Spleen (tissue), 11 donors: ENCODE measurements at regions not wholly inside any gene's neighbourhood (a gene's known extent, or its start where the extent isn't known, plus 50 kb on each side); places are given as distances from the start of the nearest gene placed in this dataset.

Experiments
- DNase-seq: peaks from one replicate; pipeline ENCODE4 v3.0.0-alpha.2; 2020
- H3K27ac ChIP-seq, 8 donors: fragments of 200-600 bp; sonication (generic) in 7 of 8; 1 replicate in 4 of 8; 2 replicates in 4 of 8; pipeline versions ENCODE4 v1.5.0 to v1.8.0; 2016 to 2021; ENCODE audit warnings: inconsistent platforms in 4 of 8, mild to moderate bottlenecking in 4 of 8, moderate library complexity in 1 of 8
- H3K27me3 ChIP-seq, 7 donors: fragments of 200-600 bp; sonication (generic) in 6 of 7; replicated peaks in 1 of 7; 1 replicate in 4 of 7; 2 replicates in 3 of 7; pipeline versions ENCODE4 v1.5.0 to v1.8.0; 2016 to 2021; ENCODE audit warnings: inconsistent platforms in 3 of 7, mild to moderate bottlenecking in 1 of 7
- H3K36me3 ChIP-seq, 6 donors: fragments of 200-600 bp; sonication (generic) in 5 of 6; 1 replicate in 4 of 6; 2 replicates in 2 of 6; pipeline versions ENCODE4 v1.5.0 to v1.8.0; 2016 to 2021; ENCODE audit warnings: inconsistent platforms in 2 of 6
- H3K4me1 ChIP-seq, 6 donors: fragments of 200-600 bp; sonication (generic) in 5 of 6; 1 replicate in 3 of 6; 2 replicates in 3 of 6; pipeline versions ENCODE4 v1.5.0 to v1.8.0; 2016 to 2021; ENCODE audit warnings: inconsistent platforms in 3 of 6
- H3K4me3 ChIP-seq, 8 donors: fragments of 200-600 bp; sonication (generic) in 7 of 8; 1 replicate in 4 of 8; 2 replicates in 4 of 8; pipeline versions ENCODE4 v1.5.0 to v1.8.0; 2016 to 2021; ENCODE audit warnings: inconsistent platforms in 4 of 8, mild to moderate bottlenecking in 4 of 8, moderate library complexity in 2 of 8
- H3K9me3 ChIP-seq, 8 donors: fragments of 200-600 bp; sonication (generic) in 7 of 8; 1 replicate in 4 of 8; 2 replicates in 4 of 8; pipeline versions ENCODE4 v1.5.0 to v1.8.0; 2016 to 2021; ENCODE audit warnings: inconsistent platforms in 4 of 8
- POLR2A ChIP-seq, 3 donors: fragments of 450-650 bp; IDR thresholded peaks; one replicate each; pipeline ENCODE4 v1.5.1; 2017; ENCODE audit warnings: antibody characterized with exemption in 3 of 3, mild to moderate bottlenecking in 1 of 3
- POLR2AphosphoS5 ChIP-seq, 3 donors: sonication (generic); formaldehyde crosslinking; IDR thresholded peaks; one replicate each; pipeline ENCODE4 v1.5.1; 2017; ENCODE audit warnings: antibody characterized with exemption in 3 of 3
- WGBS, 5 donors: extraction: QIAGEN DNeasy Blood & Tissue Kit in 3 of 5; methylation state at CpG; one replicate each; pipeline versions ENCODE4 v1.1.5 to v1.1.7; 2013 to 2018; 5-methylcytosine and 5-hydroxymethylcytosine counted together
- intact Hi-C: fragments of 100-400 bp; cut with DNase I; formaldehyde crosslinking; loops from one replicate; pipeline ENCODE4 v1.15.0; 2023; ENCODE audit warnings: low total_unique reads
- TF ChIP-seq, protein P1 (sequence below), 11 experiments: fragments of 200-600 bp in 7 of 11; fragments of 450-650 bp in 4 of 11; sonication (generic) in 4 of 11; IDR thresholded peaks in 8 of 11; conservative IDR thresholded peaks in 3 of 11; 1 replicate in 7 of 11; 2 replicates in 4 of 11; pipeline versions ENCODE4 v1.4.0 to v1.8.0; 2016 to 2021; ENCODE audit warnings: antibody characterized with exemption in 11 of 11, inconsistent platforms in 4 of 11, mild to moderate bottlenecking in 1 of 11
- donor health status: healthy with polysubstance abuse.
- donor health status: DM: no; HTN: no; CAD: no; lungs with moderate emphysema.
- donor health status: DM: no; HTN: no; CAD: no.
- donor health status: Bipolar disorder and iron deficiency.
- donor health status: healthy.
- donor health status: DM: no; HTN: no; CAD: no.
- donor health status: DM: yes; HTN: yes; CAD: no.

DNA sequence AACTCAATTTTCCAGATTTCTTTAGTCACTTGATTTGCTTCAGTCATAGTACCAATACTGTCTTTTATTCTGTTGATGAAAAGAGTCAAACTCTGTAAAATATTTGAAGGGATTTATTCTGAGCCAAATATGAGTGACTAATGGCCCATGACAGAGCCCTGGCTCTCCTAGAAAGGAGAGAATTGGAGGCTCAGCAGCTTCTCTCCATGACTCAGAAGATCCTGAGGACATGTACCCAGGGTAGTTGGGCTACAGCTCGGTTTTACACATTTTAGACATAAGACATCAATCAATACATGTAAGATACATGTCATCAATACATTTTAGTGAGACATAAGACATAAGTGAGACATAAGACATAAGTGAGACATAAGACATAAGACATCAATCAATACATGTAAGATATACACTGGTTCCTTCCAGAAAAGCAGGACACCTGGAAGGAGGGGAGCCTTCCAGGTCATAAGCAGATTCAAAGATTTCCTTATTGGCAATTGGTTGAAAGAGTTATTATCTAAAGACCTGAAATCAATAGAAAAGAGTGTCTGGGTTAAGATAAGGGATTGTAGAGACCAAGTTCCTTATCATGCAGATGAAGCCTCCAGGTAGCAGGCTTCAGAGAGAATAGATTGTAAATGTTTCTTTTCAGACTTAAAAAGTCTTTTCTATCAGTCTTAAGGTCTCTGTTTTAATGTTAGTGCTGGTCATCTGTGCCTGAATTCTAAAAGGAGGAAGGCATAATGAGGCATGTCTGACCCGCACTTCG, 179.8 kb upstream of the RFC3 start:
- Histone ChIP-seq H3K9me3 (no peaks in the 10 kb centered on the region), H3K27me3 (no peaks in the 10 kb centered on the region), H3K4me3 (no peak overlapping the region), H3K4me1 (peaks cover 0 to 16% (median 5%) of the 10 kb centered on the region in 6 donors), H3K36me3 (no peaks in the 10 kb centered on the region), H3K27ac (no peak overlapping the region)
- WGBS, 5 donors = 87 to 94% (median 91%) methylated on average over 3 of the region's 3 CpGs
- DNase-seq = no peak
- intact Hi-C loops = no loop called here
- TF ChIP-seq POLR2A (IDR thresholded peaks at IDR 0.05) (no peak), POLR2AphosphoS5 (IDR thresholded peaks at IDR 0.05) (no peak)
- TF ChIP-seq, protein P1, sequence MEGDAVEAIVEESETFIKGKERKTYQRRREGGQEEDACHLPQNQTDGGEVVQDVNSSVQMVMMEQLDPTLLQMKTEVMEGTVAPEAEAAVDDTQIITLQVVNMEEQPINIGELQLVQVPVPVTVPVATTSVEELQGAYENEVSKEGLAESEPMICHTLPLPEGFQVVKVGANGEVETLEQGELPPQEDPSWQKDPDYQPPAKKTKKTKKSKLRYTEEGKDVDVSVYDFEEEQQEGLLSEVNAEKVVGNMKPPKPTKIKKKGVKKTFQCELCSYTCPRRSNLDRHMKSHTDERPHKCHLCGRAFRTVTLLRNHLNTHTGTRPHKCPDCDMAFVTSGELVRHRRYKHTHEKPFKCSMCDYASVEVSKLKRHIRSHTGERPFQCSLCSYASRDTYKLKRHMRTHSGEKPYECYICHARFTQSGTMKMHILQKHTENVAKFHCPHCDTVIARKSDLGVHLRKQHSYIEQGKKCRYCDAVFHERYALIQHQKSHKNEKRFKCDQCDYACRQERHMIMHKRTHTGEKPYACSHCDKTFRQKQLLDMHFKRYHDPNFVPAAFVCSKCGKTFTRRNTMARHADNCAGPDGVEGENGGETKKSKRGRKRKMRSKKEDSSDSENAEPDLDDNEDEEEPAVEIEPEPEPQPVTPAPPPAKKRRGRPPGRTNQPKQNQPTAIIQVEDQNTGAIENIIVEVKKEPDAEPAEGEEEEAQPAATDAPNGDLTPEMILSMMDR (IDR thresholded peaks at IDR 0.05 in 8 of 11, conservative IDR thresholded peaks at IDR 0.05 in 3 of 11) = no peak

GRCh38 chr13:33639158-33639557, 178.8 kb upstream of the RFC3 start:
- DNase-seq = no peak
- TF ChIP-seq, protein P1 (IDR thresholded peaks at IDR 0.05 in 8 of 11, conservative IDR thresholded peaks at IDR 0.05 in 3 of 11) = no peak
- TF ChIP-seq POLR2A (IDR thresholded peaks at IDR 0.05) = no peak
- TF ChIP-seq POLR2AphosphoS5 (IDR thresholded peaks at IDR 0.05) = no peak
- Histone ChIP-seq H3K27me3 (no peaks in the 10 kb centered on the region), H3K27ac (no peak overlapping the region), H3K9me3 (no peaks in the 10 kb centered on the region), H3K4me1 (peaks cover 5 to 26% (median 13%) of the 10 kb centered on the region in 6 donors), H3K4me3 (no peak overlapping the region), H3K36me3 (no peaks in the 10 kb centered on the region)
- WGBS, 5 donors = 51 to 69% (median 59%) methylated on average over 3 of the region's 3 CpGs
- intact Hi-C loops = no loop called here

DNA sequence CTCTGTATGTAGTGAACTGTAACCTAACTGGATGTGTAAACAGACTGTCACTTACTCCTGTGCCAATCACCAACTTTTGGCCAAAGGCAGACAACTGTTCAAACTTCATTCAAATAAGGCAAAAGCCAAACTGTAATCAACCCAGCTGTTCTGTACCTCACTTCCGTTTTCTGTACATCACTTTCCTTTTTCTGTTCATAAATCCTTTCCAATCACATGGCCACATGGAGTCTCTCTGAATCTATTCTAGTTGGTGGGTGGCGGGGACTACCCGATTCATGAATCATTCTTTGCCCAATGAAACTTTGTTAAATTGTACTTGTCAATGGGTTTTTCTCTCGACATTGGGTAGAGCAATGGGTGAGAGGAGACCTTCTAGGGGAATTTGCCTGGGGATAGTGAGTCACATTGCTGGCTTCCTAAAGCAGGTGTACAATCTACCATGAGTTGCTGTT, 178.3 kb upstream of the RFC3 start:
- no peaks in the 10 kb centered on the region for H3K27me3 ChIP-seq
- no peak overlapping the region for H3K4me3 ChIP-seq
- intact Hi-C loops = no loop called here
- H3K36me3 ChIP-seq = no peaks in the 10 kb centered on the region
- H3K9me3 ChIP-seq = no peaks in the 10 kb centered on the region
- DNase-seq = no peak
- peak overlapping the region in 2 of 8 donors; percentile 78 to 85 for H3K27ac ChIP-seq
- peaks cover 5 to 31% (median 15%) of the 10 kb centered on the region in 6 donors for H3K4me1 ChIP-seq
- WGBS, 5 donors = 72 to 89% (median 82%) methylated on average over 4 of the region's 4 CpGs
- TF ChIP-seq POLR2AphosphoS5 (IDR thresholded peaks at IDR 0.05) (no peak), POLR2A (IDR thresholded peaks at IDR 0.05) (no peak)
- TF ChIP-seq, protein P1 (IDR thresholded peaks at IDR 0.05 in 8 of 11, conservative IDR thresholded peaks at IDR 0.05 in 3 of 11) = no peak

DNA sequence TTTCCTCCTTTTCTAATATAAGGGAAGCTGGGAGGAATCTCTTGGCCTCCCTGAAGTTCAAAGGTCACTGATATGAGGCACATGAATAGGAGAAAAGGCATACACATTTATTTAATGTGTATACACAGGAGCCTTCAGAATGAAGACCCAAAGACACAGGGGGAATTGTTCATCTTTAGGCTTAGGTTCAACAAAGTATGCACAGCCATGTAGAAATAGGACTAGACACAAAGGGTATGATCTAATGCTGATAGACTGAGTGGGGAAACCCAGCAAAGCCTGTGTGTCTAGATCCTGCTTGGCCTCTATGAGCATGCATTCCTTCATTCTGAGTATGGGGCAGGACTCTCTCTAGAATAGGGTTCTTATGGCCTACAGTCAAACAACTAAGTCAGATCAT, 177.1 kb upstream of the RFC3 start:
- DNase-seq = no peak
- peaks cover 5 to 33% (median 15%) of the 10 kb centered on the region in 6 donors for H3K4me1 ChIP-seq
- intact Hi-C loops = no loop called here
- H3K9me3 ChIP-seq = no peaks in the 10 kb centered on the region
- TF ChIP-seq, protein P1 (IDR thresholded peaks at IDR 0.05 in 8 of 11, conservative IDR thresholded peaks at IDR 0.05 in 3 of 11) = no peak
- TF ChIP-seq POLR2A (IDR thresholded peaks at IDR 0.05) = no peak
- no peak for TF ChIP-seq POLR2AphosphoS5 (IDR thresholded peaks at IDR 0.05)
- H3K36me3 ChIP-seq = no peaks in the 10 kb centered on the region
- no peak overlapping the region for H3K4me3 ChIP-seq
- H3K27me3 ChIP-seq = no peaks in the 10 kb centered on the region
- H3K27ac ChIP-seq = peak overlapping the region in 7 of 8 donors; percentile 38 to 85 (median 71)
